ENCODE measurements at regions not wholly inside any gene's neighbourhood (a gene's known extent, or its start where the extent isn't known, plus 50 kb on each side); places are given as distances from the start of the nearest gene placed in this dataset.

- DNase-seq, result no peak
These were observed 129.6 kb upstream of the CNTN6 start for GRCh38 chr3:963255-963654.

GRCh38 chr3:963755-964154 is 129.1 kb upstream of the CNTN6 start:
- no peak for DNase-seq

DNA sequence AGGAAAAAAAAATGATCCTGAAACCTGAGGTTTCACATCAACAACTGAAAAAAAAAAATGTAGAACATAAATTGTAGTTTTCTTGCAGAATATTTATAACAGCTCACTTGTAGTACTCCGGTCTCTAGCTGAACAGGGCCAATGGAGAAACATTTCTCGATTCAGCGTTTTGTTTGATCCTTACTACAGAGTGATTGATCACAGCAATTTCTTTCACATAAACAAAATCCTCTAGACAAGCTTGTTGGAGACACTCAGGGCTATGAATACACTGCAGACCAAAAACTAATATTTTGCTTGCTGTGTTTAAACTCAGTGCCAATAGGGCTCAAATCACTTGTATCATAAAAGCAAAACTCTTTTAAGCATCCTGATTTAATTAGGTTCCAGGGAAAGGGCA is 127.0 kb upstream of the CNTN6 start:
- DNase-seq, result no peak

DNA sequence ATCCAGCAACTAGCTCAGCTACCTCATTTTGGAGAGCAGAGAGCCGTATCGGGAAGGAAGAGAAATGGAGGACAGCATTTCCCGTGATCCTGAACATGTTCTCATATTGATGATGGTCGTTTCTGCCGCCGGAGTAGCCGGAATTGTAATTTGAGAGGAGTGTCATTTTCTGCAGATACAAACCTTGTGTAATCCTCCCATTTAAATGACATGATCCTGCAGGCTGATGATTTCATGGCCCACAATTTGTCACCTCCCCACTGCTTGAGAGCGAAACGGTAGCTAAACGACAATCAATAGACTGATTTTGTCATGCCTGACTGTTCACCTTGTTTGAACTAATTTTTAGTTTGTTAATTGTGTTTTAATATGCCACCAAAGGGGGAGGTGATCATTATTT is 126.5 kb upstream of the CNTN6 start:
- DNase-seq, result no peak

DNA sequence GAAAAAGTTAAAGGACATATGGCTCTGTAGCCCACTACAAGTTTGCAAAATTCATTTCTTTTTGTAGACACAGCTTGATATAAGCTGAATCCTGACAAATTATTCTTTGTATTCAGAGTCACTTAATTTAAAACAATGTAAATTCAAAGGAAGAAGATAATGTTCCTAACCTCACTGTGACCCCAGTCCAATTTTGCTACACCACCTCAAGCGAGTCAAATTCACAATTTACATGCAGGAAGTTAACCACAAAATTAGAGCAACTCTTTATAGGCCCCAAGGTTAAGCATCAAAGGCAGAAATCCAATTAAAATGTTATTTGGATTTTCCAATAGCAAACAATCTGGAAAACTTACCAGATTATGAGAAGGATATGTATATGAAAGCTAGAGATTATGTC is 119.5 kb upstream of the CNTN6 start:
- no peak for DNase-seq

DNA sequence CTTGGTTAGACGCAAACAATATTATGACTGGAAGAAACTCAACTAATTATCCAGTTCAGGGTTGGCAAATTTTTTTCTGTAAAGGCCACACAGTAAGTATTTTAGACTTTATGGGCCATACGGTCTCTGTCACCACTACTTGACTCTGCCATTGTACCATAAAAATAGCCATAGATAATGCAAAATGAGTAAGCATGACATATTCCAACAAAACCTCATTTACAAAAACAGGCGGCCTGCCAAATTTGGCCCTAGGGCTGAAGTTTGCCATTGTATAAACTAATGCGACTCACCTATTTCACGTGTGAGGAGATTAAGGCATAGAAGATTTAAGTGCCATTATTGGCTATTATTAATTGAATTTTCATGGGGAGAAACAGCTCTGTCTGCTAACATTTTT is 116.8 kb upstream of the CNTN6 start:
- DNase-seq, result no peak

GRCh38 chr3:981156-981555 is 111.7 kb upstream of the CNTN6 start:
- no peak for DNase-seq

DNA sequence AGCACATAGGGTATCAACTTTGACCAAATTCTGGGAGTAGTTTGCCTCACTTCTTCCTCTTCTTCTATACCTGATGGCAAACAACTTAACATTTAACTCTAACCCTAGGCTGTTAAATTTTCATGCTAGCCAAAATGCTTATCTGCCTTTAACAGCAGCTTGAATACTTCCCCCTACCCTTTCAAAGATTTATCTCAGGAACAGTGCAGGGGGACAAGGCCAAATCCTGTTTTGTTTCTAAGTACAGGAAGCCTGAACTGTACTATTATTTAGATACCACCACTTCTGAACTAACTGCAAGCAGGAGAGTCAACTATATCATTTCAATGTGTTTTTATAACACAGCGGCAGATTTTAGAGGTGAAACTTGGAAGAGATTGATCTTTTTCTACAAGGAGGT is 104.0 kb upstream of the CNTN6 start:
- DNase-seq, result no peak

GRCh38 chr3:992871-993270 is 100.0 kb upstream of the CNTN6 start:
- DNase-seq, result no peak

DNA sequence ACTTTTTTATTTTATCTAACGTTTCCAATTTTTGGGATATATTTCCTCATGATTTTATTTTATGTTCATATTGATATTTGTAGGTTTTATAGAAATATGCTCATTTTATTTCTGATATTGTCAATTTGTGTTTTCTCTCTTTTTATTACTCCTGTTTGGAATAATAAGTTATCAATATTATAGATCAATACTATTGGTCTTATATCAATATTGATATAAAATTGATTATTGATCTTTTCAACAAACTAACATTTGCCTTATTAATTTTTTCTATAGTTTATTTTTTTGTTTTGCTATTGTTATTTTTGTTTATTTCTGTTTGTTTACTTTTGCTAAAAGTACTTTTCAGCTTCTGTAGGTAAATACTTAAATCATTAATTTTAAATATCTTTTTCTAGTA is 90.8 kb upstream of the CNTN6 start:
- DNase-seq, result no peak

DNA sequence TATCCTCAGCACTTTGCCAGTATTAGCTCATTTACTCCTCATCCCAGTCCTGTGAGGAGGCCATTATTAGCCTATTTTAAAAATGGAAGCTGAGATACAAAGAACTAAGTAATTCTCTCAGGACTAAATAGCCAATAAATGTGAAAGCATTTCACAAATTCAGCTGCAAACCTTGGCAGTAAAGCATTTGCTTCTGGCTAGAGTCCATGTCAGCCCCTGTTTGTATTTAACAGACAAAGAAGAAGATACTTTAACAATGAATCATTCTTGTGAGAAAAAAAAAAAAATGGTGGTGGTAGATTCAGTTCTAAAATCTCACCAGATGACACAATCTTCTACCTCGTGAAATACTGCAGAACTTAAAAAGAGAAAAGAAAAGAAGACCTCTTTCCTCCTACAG is 85.0 kb upstream of the CNTN6 start:
- DNase-seq, result no peak

GRCh38 chr3:1010228-1010627 is 82.6 kb upstream of the CNTN6 start:
- no peak for DNase-seq

- no peak for DNase-seq
These were observed 77.0 kb upstream of the CNTN6 start for GRCh38 chr3:1015826-1016225.

GRCh38 chr3:1017870-1018269 is 75.0 kb upstream of the CNTN6 start:
- DNase-seq, result no peak

GRCh38 chr3:1019157-1019556 is 73.7 kb upstream of the CNTN6 start:
- DNase-seq, result no peak

- DNase-seq, result no peak
These were observed 66.4 kb upstream of the CNTN6 start for GRCh38 chr3:1026395-1026794.

DNA sequence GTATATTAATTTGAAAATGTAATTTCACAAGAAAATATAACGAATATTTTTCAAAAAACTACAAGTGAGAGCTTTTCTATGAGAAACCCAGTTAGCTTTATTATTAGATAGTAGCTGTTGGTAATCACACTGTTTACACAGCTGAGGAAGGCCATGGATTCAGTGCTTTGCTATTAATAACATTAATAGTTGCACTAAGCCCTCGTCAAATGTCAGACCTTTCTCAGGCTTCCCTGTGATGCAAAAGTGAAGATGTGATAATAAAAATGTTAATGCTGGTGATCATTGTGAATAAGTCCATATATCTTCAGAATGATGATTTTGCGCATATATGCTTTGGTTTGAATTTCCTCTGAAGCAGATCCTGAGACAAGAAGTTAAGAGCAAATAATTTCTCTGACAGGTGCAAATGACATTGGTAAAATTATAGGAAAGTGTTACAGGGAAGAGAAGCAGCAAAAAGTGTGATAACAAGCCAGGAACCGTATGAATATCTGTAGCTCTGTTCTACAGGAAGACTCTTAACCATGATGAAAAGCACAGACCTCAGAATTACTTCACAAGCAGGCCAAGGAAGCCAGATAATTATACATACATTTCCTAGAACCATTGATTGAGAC is 56.5 kb upstream of the CNTN6 start:
- no peak for DNase-seq

GRCh38 chr3:1037631-1038030 is 55.2 kb upstream of the CNTN6 start:
- DNase-seq, result no peak
